Loucy (cell line): ENCODE measurements at regions not wholly inside any gene's neighbourhood (a gene's known extent, or its start where the extent isn't known, plus 50 kb on each side); places are given as distances from the start of the nearest gene placed in this dataset.
"Not testable (repeated sequence)": the region's sequence is repeated elsewhere in the genome, so short reads cannot be mapped to it uniquely, and the experiment has no call there.

Source experiments
- H2AFZ ChIP-seq: fragments of 200-600 bp; sonication (generic); 2 replicates; pipeline ENCODE4 v1.6.0; 2016; ENCODE audit warnings: antibody characterized with exemption, mild to moderate bottlenecking, low read length, moderate library complexity
- H3F3A ChIP-seq: fragments of 200-600 bp; 2 replicates; pipeline ENCODE4 v1.6.0; 2016; ENCODE audit warnings: antibody characterized with exemption, low read depth, mild to moderate bottlenecking
- H3K27me3 ChIP-seq: fragments of 200-600 bp; sonication (generic); 2 replicates; pipeline ENCODE4 v1.6.1; 2014; ENCODE audit warnings: low read length, mild to moderate bottlenecking; ENCODE audit not compliant: insufficient read depth, poor library complexity, severe bottlenecking
- H3K36me3 ChIP-seq: fragments of 200-600 bp; sonication (generic); 2 replicates; pipeline ENCODE4 v1.6.1; 2016; ENCODE audit warnings: low read length; ENCODE audit not compliant: insufficient read depth
- H3K4me1 ChIP-seq: fragments of 200-600 bp; sonication (generic); 2 replicates; pipeline ENCODE4 v1.5.1; 2014; ENCODE audit warnings: low read length, mild to moderate bottlenecking; ENCODE audit not compliant: insufficient read depth, poor library complexity, severe bottlenecking
- H3K4me2 ChIP-seq: fragments of 200-600 bp; sonication (generic); 2 replicates; pipeline ENCODE4 v1.6.0; 2014; ENCODE audit warnings: antibody characterized with exemption, low read length, low read depth, mild to moderate bottlenecking; ENCODE audit not compliant: poor library complexity, severe bottlenecking
- H3K4me3 ChIP-seq: fragments of 200-600 bp; sonication (generic); 2 replicates; pipeline ENCODE4 v1.5.1; 2014; ENCODE audit warnings: low read length, mild to moderate bottlenecking, mixed read lengths; ENCODE audit not compliant: poor library complexity, severe bottlenecking
- H3K79me2 ChIP-seq: fragments of 200-600 bp; sonication (generic); 2 replicates; pipeline ENCODE4 v1.6.1; 2014; ENCODE audit warnings: low read length; ENCODE audit not compliant: insufficient read depth
- H3K9ac ChIP-seq: fragments of 200-600 bp; sonication (generic); 2 replicates; pipeline ENCODE4 v1.6.0; 2014; ENCODE audit warnings: mild to moderate bottlenecking, low read depth, low read length, moderate library complexity; ENCODE audit not compliant: poor library complexity, severe bottlenecking
- H3K9me2 ChIP-seq: fragments of 200-600 bp; sonication (generic); replicated peaks from 2 replicates; pipeline ENCODE4 v1.6.1; 2016; ENCODE audit warnings: low read depth, low read length, mixed read lengths
- H3K9me3 ChIP-seq: fragments of 200-600 bp; sonication (generic); 2 replicates; pipeline ENCODE4 v1.6.1; 2014; ENCODE audit warnings: mild to moderate bottlenecking, antibody characterized with exemption, low read length, low read depth; ENCODE audit not compliant: insufficient read depth
- H4K20me1 ChIP-seq: fragments of 200-600 bp; sonication (generic); 2 replicates; pipeline ENCODE4 v1.6.0; 2014; ENCODE audit warnings: antibody characterized with exemption, low read length, mild to moderate bottlenecking; ENCODE audit not compliant: insufficient read depth, poor library complexity, severe bottlenecking
- CTCF ChIP-seq: fragments of 200-600 bp; sonication (generic); conservative IDR thresholded peaks from 2 replicates; pipeline ENCODE4 v1.5.1; 2014; ENCODE audit warnings: mild to moderate bottlenecking, antibody characterized with exemption, low read length
- EZH2phosphoT487 ChIP-seq: fragments of 200-600 bp; IDR thresholded peaks from 2 replicates; pipeline ENCODE4 v1.6.1; 2018; ENCODE audit warnings: antibody characterized with exemption, mild to moderate bottlenecking, moderate library complexity, borderline replicate concordance

- Histone ChIP-seq H3K9me3 (no peaks in the 10 kb centered on the region), H2AFZ (no peak overlapping the region), H3K9me2 (no peaks in the 10 kb centered on the region), H3K27me3 (no peaks in the 10 kb centered on the region), H3K4me1 (no peaks in the 10 kb centered on the region), H4K20me1 (no peaks in the 10 kb centered on the region), H3F3A (no peaks in the 10 kb centered on the region), H3K4me2 (no peak overlapping the region), H3K79me2 (no peaks in the 10 kb centered on the region), H3K36me3 (no peaks in the 10 kb centered on the region), H3K4me3 (no peak overlapping the region), H3K9ac (no peak overlapping the region)
- no peak for TF ChIP-seq EZH2phosphoT487
- no peak for TF ChIP-seq CTCF
These were observed 131.5 kb upstream of the LRATD1 start for GRCh38 chr2:14501061-14501460.

DNA sequence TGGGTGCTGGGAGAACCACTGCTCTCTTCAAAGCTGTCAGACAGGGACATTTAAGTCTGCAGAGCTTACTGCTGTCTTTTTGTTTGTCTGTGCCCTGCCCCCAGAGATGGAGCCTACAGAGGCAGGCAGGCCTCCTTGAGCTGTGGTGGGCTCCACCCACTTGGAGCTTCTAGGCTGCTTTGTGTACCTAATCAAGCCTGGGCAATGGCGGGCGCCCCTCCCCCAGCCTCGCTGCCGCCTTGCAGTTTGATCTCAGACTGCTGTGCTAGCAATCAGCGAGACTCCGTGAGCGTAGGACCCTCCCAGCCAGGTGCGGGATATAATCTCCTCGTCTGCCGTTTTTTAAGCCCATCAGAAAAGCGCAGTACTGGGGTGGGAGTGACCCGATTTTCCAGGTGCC is 125.6 kb upstream of the LRATD1 start:
- not testable (repeated sequence) for H4K20me1 ChIP-seq, H3F3A ChIP-seq, H3K36me3 ChIP-seq, H3K4me1 ChIP-seq, H3K79me2 ChIP-seq, H3K9ac ChIP-seq, H3K4me2 ChIP-seq, H3K9me3 ChIP-seq, H2AFZ ChIP-seq, H3K9me2 ChIP-seq, H3K27me3 ChIP-seq, H3K4me3 ChIP-seq

DNA sequence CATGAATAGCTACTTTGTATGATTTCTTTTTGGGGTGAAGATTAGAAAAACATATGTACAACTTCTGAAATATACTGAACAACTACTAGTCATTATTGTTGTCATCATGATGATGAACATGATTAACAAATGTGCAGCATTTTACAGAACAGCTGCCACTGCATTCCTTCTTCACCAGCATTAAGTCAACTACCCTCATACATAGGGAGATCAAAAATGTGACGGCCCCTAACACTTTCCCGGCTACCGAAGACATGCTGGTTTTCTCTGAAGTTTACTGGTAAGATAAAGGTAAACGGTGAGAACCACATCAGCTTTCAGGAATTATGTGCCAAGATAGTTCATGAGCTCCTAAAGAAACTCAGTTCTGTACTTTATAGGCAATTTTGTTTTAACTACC is 121.0 kb upstream of the LRATD1 start:
- no peak overlapping the region for H3K4me2 ChIP-seq
- H4K20me1 ChIP-seq = no peaks in the 10 kb centered on the region
- no peaks in the 10 kb centered on the region for H3K4me1 ChIP-seq
- H3K4me3 ChIP-seq = no peak overlapping the region
- H3K9me3 ChIP-seq = no peaks in the 10 kb centered on the region
- H3F3A ChIP-seq = no peaks in the 10 kb centered on the region
- no peak overlapping the region for H3K9ac ChIP-seq
- no peak overlapping the region for H2AFZ ChIP-seq
- no peaks in the 10 kb centered on the region for H3K36me3 ChIP-seq
- no peaks in the 10 kb centered on the region for H3K9me2 ChIP-seq
- no peaks in the 10 kb centered on the region for H3K79me2 ChIP-seq
- no peaks in the 10 kb centered on the region for H3K27me3 ChIP-seq
- TF ChIP-seq EZH2phosphoT487 (no peak), CTCF (no peak)

DNA sequence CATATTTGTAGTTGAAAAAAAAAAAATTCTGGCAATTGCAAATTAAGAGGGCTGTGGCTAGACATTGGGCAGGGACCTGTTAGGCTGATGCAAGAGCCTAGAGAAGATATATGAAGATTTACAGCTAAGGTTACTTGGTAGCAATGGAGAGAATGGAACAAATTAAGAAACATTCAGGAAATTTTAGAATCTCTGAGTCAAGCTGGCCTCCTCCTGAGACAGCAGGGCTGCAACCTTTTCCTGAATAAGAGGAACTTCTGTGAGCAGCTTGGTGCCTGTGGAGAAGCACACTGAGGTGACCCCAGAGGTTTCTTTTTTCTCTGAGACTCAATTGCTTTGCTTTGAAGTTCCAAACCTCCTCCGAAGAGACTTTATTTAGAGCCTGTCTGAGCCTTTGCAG is 118.6 kb upstream of the LRATD1 start:
- H3K79me2 ChIP-seq = no peaks in the 10 kb centered on the region
- H3K4me2 ChIP-seq = no peak overlapping the region
- H3K36me3 ChIP-seq = no peaks in the 10 kb centered on the region
- no peak overlapping the region for H2AFZ ChIP-seq
- H3K9me3 ChIP-seq = no peaks in the 10 kb centered on the region
- H3K27me3 ChIP-seq = no peaks in the 10 kb centered on the region
- H3K9ac ChIP-seq = no peak overlapping the region
- TF ChIP-seq CTCF = no peak
- no peak for TF ChIP-seq EZH2phosphoT487
- H3K9me2 ChIP-seq = no peaks in the 10 kb centered on the region
- no peaks in the 10 kb centered on the region for H4K20me1 ChIP-seq
- H3F3A ChIP-seq = no peaks in the 10 kb centered on the region
- no peak overlapping the region for H3K4me3 ChIP-seq
- H3K4me1 ChIP-seq = no peaks in the 10 kb centered on the region
